Stimulated activated naive CD8-positive, alpha-beta T cell treated with anti-CD3 and anti-CD28 coated beads, Interleukin-15, Interleukin-2, amounts not matched to agents 100 ng/mL and 50 ng/mL, for 24 hours (primary cell): ENCODE measurements at regions not wholly inside any gene's neighbourhood (a gene's known extent, or its start where the extent isn't known, plus 50 kb on each side); places are given as distances from the start of the nearest gene placed in this dataset.
"Not testable (repeated sequence)": the region's sequence is repeated elsewhere in the genome, so short reads cannot be mapped to it uniquely, and the experiment has no call there.

ENCODE experiments used
- H3K27ac Mint-ChIP-seq: one replicate; pipeline ENCODE4 v1.8.0; 2021; ENCODE audit warnings: mild to moderate bottlenecking, mixed read lengths
- H3K27me3 Mint-ChIP-seq: one replicate; pipeline ENCODE4 v1.8.0; 2021; ENCODE audit warnings: mixed read lengths
- H3K36me3 Mint-ChIP-seq: one replicate; pipeline ENCODE4 v1.8.0; 2021; ENCODE audit warnings: low read depth, mixed read lengths
- H3K4me1 Mint-ChIP-seq: one replicate; pipeline ENCODE4 v1.8.0; 2021; ENCODE audit warnings: low read depth, mixed read lengths
- H3K4me3 Mint-ChIP-seq: one replicate; pipeline ENCODE4 v1.8.0; 2021; ENCODE audit warnings: mild to moderate bottlenecking, mixed read lengths
- H3K9me3 Mint-ChIP-seq: one replicate; pipeline ENCODE4 v1.8.0; 2021; ENCODE audit warnings: mixed read lengths

- Mint-ChIP-seq H3K9me3 (no peaks in the 10 kb centered on the region), H3K36me3 (no peaks in the 10 kb centered on the region), H3K27ac (no peak overlapping the region), H3K4me3 (no peak overlapping the region), H3K4me1 (peaks cover 19% of the 10 kb centered on the region), H3K27me3 (no peaks in the 10 kb centered on the region)
These were observed 105.7 kb upstream of the TRPM1 start for GRCh38 chr15:31207246-31207645.

- not testable (repeated sequence) for H3K27ac Mint-ChIP-seq
These were observed 106.3 kb upstream of the TRPM1 start for GRCh38 chr15:31207861-31208260.

GRCh38 chr15:31208817-31209216 is 107.3 kb upstream of the TRPM1 start:
- Mint-ChIP-seq H3K4me1 (peaks cover 10% of the 10 kb centered on the region), H3K36me3 (no peaks in the 10 kb centered on the region), H3K9me3 (no peaks in the 10 kb centered on the region), H3K27ac (no peak overlapping the region), H3K4me3 (no peak overlapping the region), H3K27me3 (no peaks in the 10 kb centered on the region)

More at GRCh38 chr15:31207861-31208260, 106.3 kb upstream of the TRPM1 start:
- H3K36me3 Mint-ChIP-seq, H3K27me3 Mint-ChIP-seq, H3K4me3 Mint-ChIP-seq, H3K9me3 Mint-ChIP-seq: not testable (repeated sequence)
- H3K4me1 Mint-ChIP-seq = peaks cover 14% of the 10 kb centered on the region

GRCh38 chr15:31211353-31211752 is 109.8 kb upstream of the TRPM1 start:
- Mint-ChIP-seq H3K9me3 (no peaks in the 10 kb centered on the region), H3K4me3 (no peak overlapping the region), H3K27ac (no peak overlapping the region), H3K27me3 (no peaks in the 10 kb centered on the region), H3K36me3 (no peaks in the 10 kb centered on the region), H3K4me1 (peaks cover 16% of the 10 kb centered on the region)

DNA sequence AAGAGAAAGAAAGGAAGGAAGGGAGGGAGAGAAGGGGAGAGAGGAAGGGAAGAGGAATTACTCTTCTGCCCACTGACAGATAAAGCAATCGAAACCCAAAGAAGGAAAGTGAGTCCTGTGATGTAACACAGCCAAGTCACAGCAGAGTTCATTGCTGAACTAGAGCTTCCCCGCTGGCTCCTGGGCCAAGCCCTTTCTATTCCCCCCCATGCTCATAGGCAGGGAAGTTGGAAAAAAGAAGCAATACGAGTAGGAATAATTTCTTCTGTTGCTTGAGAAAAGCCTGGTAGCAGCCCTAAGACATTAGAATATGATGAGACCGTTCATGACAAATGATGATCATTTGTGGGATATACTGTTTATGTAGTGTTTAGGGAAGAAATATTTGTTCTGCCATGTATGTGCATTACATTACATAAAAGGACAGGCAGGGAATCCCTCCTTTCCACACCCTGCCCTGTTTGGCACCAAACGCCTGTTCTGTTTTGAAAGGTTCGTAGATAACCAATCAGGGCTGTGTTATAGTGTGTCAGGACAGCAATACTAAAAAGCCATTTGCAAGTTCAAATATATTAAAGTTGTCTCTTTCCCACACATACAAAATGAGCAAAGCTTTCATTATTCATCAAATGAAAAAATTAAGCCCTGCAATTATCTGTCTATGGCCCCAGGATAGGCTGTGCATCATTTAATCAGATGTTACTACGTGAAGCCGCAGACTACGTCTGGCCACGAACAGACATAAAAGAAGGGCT is 111.0 kb upstream of the TRPM1 start:
- Mint-ChIP-seq H3K4me3 (no peak overlapping the region), H3K9me3 (no peaks in the 10 kb centered on the region), H3K4me1 (peaks cover 18% of the 10 kb centered on the region), H3K27me3 (no peaks in the 10 kb centered on the region), H3K36me3 (no peaks in the 10 kb centered on the region), H3K27ac (no peak overlapping the region)

GRCh38 chr15:31214158-31214863 is 112.3 kb upstream of the KLF13 start:
- Mint-ChIP-seq H3K4me1 (peaks cover 16% of the 10 kb centered on the region), H3K9me3 (no peaks in the 10 kb centered on the region), H3K36me3 (no peaks in the 10 kb centered on the region), H3K27ac (no peak overlapping the region), H3K4me3 (peak overlapping the region; percentile 37), H3K27me3 (no peaks in the 10 kb centered on the region)

- Mint-ChIP-seq H3K27ac (no peak overlapping the region), H3K9me3 (no peaks in the 10 kb centered on the region), H3K27me3 (no peaks in the 10 kb centered on the region), H3K4me3 (peak overlapping the region; percentile 37), H3K4me1 (peaks cover 16% of the 10 kb centered on the region), H3K36me3 (no peaks in the 10 kb centered on the region)
These were observed 111.7 kb upstream of the KLF13 start for GRCh38 chr15:31214864-31215489.

GRCh38 chr15:31215490-31216214 is 111.0 kb upstream of the KLF13 start:
- peak overlapping the region; percentile 37 for H3K4me3 Mint-ChIP-seq
- no peak overlapping the region for H3K27ac Mint-ChIP-seq
- H3K27me3 Mint-ChIP-seq = no peaks in the 10 kb centered on the region
- no peaks in the 10 kb centered on the region for H3K36me3 Mint-ChIP-seq
- H3K4me1 Mint-ChIP-seq = peaks cover 16% of the 10 kb centered on the region
- no peaks in the 10 kb centered on the region for H3K9me3 Mint-ChIP-seq

DNA sequence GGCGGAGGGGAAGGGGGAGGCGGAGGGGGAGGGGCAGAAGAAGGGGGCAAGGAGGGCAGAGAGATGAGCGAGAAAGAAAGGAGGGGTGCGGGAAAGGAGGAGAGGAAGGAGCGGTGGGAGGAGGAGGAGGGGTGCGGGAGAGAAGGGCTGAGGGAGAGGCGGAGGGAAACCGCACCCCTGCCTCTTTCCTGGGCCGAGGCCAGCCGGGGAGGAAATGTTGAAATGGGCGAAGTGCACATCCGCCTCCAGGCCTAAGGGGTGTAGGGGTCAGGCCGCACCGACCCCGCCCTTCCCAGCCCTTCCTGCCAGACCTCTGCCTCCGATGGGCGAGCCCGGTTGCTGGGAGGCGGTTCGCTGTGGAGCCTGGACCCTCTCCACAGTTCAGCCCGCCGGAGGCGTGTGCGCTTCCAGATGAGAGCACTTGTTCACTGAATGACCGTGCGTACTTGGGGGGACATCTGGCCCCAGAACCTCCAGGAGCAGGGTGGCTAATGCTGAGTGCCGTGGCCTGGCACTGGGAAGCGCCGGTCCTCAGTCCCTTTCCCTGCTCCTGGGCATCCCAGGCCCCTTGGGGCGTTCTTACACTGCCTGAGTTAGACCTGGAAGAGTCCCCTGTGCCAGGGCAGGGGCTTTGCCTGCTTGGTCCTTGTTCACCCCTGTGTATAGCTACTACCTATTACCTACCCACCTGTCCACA is 110.3 kb upstream of the KLF13 start:
- H3K9me3 Mint-ChIP-seq = no peaks in the 10 kb centered on the region
- peaks cover 16% of the 10 kb centered on the region for H3K4me1 Mint-ChIP-seq
- no peaks in the 10 kb centered on the region for H3K36me3 Mint-ChIP-seq
- peak overlapping the region; percentile 67 for H3K27ac Mint-ChIP-seq
- no peaks in the 10 kb centered on the region for H3K27me3 Mint-ChIP-seq
- H3K4me3 Mint-ChIP-seq = peak overlapping the region; percentile 65

DNA sequence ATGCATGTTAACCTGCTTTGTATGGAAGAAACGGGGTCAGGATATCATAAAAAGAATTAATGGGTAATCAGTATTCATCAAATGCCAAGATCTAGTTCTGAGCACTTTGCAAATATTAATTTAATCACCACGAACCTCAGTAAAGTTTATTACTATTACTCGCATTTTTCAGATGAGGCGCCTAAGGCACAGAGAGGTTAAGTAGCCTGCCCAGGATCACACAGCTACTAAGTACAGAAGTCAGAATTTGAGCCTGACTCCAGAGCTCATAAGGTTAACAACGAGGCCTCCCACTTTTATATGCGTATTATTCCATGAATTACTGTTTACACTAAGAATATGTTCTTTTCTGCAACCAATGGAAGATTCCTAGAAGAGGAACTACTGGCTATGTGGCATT is 109.6 kb upstream of the KLF13 start:
- H3K36me3 Mint-ChIP-seq = no peaks in the 10 kb centered on the region
- peak overlapping the region; percentile 65 for H3K4me3 Mint-ChIP-seq
- no peaks in the 10 kb centered on the region for H3K9me3 Mint-ChIP-seq
- H3K27ac Mint-ChIP-seq = peak overlapping the region; percentile 67
- no peaks in the 10 kb centered on the region for H3K27me3 Mint-ChIP-seq
- H3K4me1 Mint-ChIP-seq = peaks cover 18% of the 10 kb centered on the region

GRCh38 chr15:31217566-31218270 is 108.9 kb upstream of the KLF13 start:
- Mint-ChIP-seq H3K36me3 (no peaks in the 10 kb centered on the region), H3K27ac (peak overlapping the region; percentile 67), H3K27me3 (no peaks in the 10 kb centered on the region), H3K9me3 (no peaks in the 10 kb centered on the region), H3K4me1 (peaks cover 23% of the 10 kb centered on the region), H3K4me3 (no peak overlapping the region)

GRCh38 chr15:31219221-31219620 is 107.4 kb upstream of the KLF13 start:
- H3K4me3 Mint-ChIP-seq = no peak overlapping the region
- H3K27me3 Mint-ChIP-seq = no peaks in the 10 kb centered on the region
- no peaks in the 10 kb centered on the region for H3K9me3 Mint-ChIP-seq
- H3K36me3 Mint-ChIP-seq = no peaks in the 10 kb centered on the region
- H3K4me1 Mint-ChIP-seq = peaks cover 26% of the 10 kb centered on the region
- no peak overlapping the region for H3K27ac Mint-ChIP-seq

GRCh38 chr15:31221936-31222515 is 104.6 kb upstream of the KLF13 start:
- H3K27ac Mint-ChIP-seq = no peak overlapping the region
- no peaks in the 10 kb centered on the region for H3K27me3 Mint-ChIP-seq

More at GRCh38 chr15:31221936-31222515, 104.6 kb upstream of the KLF13 start:
- Mint-ChIP-seq H3K9me3 (no peaks in the 10 kb centered on the region), H3K4me1 (peaks cover 21% of the 10 kb centered on the region), H3K4me3 (no peak overlapping the region), H3K36me3 (no peaks in the 10 kb centered on the region)
